ENCODE measurements at regions not wholly inside any gene's neighbourhood (a gene's known extent, or its start where the extent isn't known, plus 50 kb on each side); places are given as distances from the start of the nearest gene placed in this dataset.
A peak's percentile ranks its signal among the peaks of the same experiment; 100 is the strongest.

GRCh38 chr2:128380061-128380889 lies 61.6 kb upstream of the HS6ST1 start:
- DNase-seq (ENCODE audit: extremely low read depth, low read depth, low spot score), result no peak

- DNase-seq (ENCODE audit: extremely low read depth, low read depth, low spot score), result no peak
Measured at GRCh38 chr2:128380961-128381938, 62.6 kb upstream of the HS6ST1 start.

GRCh38 chr2:128384446-128384845 lies 65.8 kb upstream of the HS6ST1 start:
- DNase-seq (ENCODE audit: extremely low read depth, low read depth, low spot score), result no peak

GRCh38 chr2:128384956-128385355 lies 66.3 kb upstream of the HS6ST1 start:
- DNase-seq (ENCODE audit: extremely low read depth, low read depth, low spot score), result no peak

- no peak for DNase-seq (ENCODE audit: extremely low read depth, low read depth, low spot score)
Measured at GRCh38 chr2:128385365-128385764, 66.7 kb upstream of the HS6ST1 start.

DNA sequence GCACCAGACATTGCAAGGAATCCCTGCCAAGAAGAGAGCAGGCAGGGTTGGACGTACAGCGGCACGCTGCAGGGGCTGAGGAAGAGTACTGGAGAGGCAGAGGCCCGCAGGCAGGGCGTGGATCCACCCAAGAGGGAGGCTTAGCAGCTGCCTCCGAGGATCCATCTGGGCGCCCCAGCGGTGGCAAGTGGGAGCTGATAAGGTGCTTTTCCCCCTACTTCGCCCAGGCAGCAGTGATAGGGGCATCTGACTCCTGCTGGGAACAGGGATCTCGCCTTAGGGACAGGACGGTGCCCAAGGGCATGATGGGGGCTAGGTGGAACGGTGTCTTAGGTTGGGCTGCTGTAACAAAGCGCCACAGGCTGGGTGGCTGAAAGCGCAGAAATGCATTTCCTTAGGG lies 67.4 kb upstream of the HS6ST1 start:
- DNase-seq (ENCODE audit: extremely low read depth, low read depth, low spot score), result no peak

GRCh38 chr2:128388499-128388941 lies 69.9 kb upstream of the HS6ST1 start:
- no peak for DNase-seq (ENCODE audit: extremely low read depth, low read depth, low spot score)

DNA sequence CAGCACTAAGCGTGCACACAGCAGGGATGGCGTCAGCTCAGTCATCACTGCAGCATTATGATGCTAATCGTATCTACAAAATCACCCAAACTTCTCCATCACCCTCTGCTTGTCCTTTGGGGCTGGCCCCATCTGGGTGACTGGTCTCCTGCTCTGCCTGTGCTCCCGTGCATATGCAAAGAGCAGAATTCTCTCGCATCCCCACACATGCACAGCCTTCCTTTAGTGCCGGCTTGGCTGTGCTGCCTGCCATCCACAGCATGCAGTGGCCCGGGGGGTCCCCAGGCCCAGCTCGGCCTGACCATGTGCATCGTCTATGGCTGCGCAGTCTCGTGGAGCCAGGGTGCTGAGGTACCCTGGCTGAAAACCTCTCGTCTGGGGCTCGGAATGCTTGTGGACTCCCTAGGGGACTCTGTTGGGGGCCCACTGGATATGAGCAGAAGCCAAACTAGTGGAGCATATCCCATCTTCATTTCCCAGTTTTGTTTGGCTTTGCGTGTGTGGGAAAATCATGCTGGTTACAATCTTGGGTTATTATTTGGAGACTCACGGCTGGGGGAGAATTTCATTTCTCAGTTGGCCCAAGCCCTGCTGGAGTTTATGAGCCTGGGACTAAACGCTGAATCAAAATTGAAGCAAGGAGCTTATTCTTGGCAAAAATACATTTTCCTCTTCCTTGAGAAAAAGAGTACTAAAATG lies 70.9 kb upstream of the HS6ST1 start:
- DNase-seq (ENCODE audit: extremely low read depth, low read depth, low spot score), result no peak

- DNase-seq (ENCODE audit: extremely low read depth, low read depth, low spot score), result no peak
Measured at GRCh38 chr2:128390256-128390990, 71.8 kb upstream of the HS6ST1 start.

GRCh38 chr2:128390991-128391630 lies 72.4 kb upstream of the HS6ST1 start:
- DNase-seq (ENCODE audit: extremely low read depth, low read depth, low spot score), result no peak

DNA sequence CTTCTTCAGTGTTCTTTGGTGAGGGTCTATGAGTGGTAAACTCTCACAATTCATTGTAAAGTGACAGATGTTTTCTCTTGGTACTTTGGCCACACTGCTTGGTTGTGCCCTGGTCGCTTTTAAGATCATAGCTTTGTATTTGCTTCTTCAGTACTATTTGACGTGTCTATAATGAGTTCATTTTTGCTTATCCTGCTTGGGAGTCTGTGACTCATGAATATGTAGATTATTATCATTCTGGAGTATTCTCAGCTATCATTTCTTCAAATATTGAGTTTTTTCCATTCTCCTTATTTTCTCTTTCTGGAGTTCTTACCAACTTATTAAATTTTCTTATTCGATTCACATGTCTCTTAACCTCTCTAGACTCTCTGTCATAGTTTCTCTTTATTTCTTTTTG lies 73.0 kb upstream of the HS6ST1 start:
- no peak for DNase-seq (ENCODE audit: extremely low read depth, low read depth, low spot score)

GRCh38 chr2:128392207-128392606 lies 73.5 kb upstream of the HS6ST1 start:
- DNase-seq (ENCODE audit: extremely low read depth, low read depth, low spot score), result no peak

GRCh38 chr2:128394007-128394730 lies 75.5 kb upstream of the HS6ST1 start:
- DNase-seq (ENCODE audit: extremely low read depth, low read depth, low spot score), result no peak

GRCh38 chr2:128395196-128395595 lies 76.5 kb upstream of the HS6ST1 start:
- no peak for DNase-seq (ENCODE audit: extremely low read depth, low read depth, low spot score)

GRCh38 chr2:128395640-128396499 lies 77.2 kb upstream of the HS6ST1 start:
- peak; percentile 12 for DNase-seq (ENCODE audit: extremely low read depth, low read depth, low spot score)

DNA sequence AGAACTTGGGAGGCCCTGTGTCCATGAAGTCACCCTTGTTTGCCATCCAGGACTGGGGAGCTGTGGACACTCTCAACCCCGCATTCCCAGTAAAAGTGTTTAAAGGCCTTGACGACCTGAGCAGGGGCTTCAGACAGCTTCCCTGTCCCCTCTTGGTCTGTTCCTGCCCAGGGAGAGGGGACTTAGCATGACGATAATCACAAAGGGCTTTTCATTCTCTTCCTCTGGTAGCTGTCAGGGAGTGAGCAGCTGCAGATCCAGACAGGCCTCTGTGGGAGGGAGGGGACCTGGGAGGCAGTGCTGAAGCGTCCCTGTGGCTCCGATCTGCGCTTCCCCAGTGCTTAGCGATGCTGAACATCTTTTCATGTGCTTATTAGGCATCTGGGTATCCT lies 77.8 kb upstream of the HS6ST1 start:
- DNase-seq (ENCODE audit: extremely low read depth, low read depth, low spot score), result no peak

- DNase-seq (ENCODE audit: extremely low read depth, low read depth, low spot score), result no peak
Measured at GRCh38 chr2:128396946-128397345, 78.3 kb upstream of the HS6ST1 start.

DNA sequence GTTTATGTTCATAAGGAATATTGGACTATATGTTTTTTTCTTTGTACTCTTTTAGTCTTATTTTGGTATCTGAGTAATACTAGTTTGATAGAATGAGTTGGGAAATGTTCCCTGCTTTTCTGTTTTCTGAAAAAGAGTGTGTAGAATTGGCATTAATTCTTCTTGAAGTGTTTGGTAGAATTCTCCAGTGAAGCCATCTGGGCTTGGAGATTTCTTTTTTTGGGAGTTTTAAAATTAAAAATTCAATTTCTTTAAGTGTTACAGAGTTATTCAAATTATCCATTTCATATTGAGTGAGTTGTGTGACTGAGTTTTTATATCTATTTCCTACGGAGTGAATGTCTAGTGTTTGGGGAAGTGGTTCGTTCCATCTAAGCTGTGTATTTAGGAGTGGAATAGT lies 80.6 kb upstream of the HS6ST1 start:
- no peak for DNase-seq (ENCODE audit: extremely low read depth, low read depth, low spot score)
